Activated CD8-positive, alpha-beta T cell treated with anti-CD3 and anti-CD28 coated beads for 36 hours (primary cell): ENCODE measurements at regions not wholly inside any gene's neighbourhood (a gene's known extent, or its start where the extent isn't known, plus 50 kb on each side); places are given as distances from the start of the nearest gene placed in this dataset.

Source experiments
- ATAC-seq: fragments of 200-7000 bp; cut with Tn5 transposase; one replicate; pipeline ENCODE4 v1.10.0; 2021; ENCODE audit warnings: mild to moderate bottlenecking, moderate library complexity
- CTCF ChIA-PET: fragments of 350-600 bp; sonication (Branson Sonifier 250); formaldehyde crosslinking; loops from one replicate; lab custom pipeline; 2021; ENCODE audit warnings: antibody characterized with exemption; lab: Charles Lee
- POLR2A ChIA-PET: fragments of 350-600 bp; sonication (Branson Sonifier 250); formaldehyde crosslinking; loops from one replicate; lab custom pipeline; 2021; ENCODE audit warnings: antibody characterized with exemption; lab: Charles Lee
- DNase-seq: peaks from one replicate; pipeline ENCODE4 v3.0.0-alpha.2; 2020
- H3K27ac Mint-ChIP-seq: one replicate; pipeline ENCODE4 v1.8.0; 2021; ENCODE audit warnings: mild to moderate bottlenecking, mixed read lengths
- H3K27me3 Mint-ChIP-seq: one replicate; pipeline ENCODE4 v1.8.0; 2021; ENCODE audit warnings: mixed read lengths
- H3K36me3 Mint-ChIP-seq: one replicate; pipeline ENCODE4 v1.8.0; 2021; ENCODE audit warnings: low read depth, mixed read lengths
- H3K4me1 Mint-ChIP-seq: one replicate; pipeline ENCODE4 v1.8.0; 2021; ENCODE audit warnings: low read depth, mixed read lengths
- H3K4me3 Mint-ChIP-seq: one replicate; pipeline ENCODE4 v1.8.0; 2021; ENCODE audit warnings: mild to moderate bottlenecking, moderate library complexity, mixed read lengths
- H3K9me3 Mint-ChIP-seq: one replicate; pipeline ENCODE4 v1.8.0; 2021; ENCODE audit warnings: mixed read lengths
- CTCF ChIP-seq: fragments of 200-600 bp; IDR thresholded peaks from one replicate; pipeline ENCODE4 v1.8.0; 2022; ENCODE audit warnings: antibody characterized with exemption, mild to moderate bottlenecking
- intact Hi-C: fragments of 100-400 bp; cut with micrococcal nuclease; formaldehyde crosslinking; loops from one replicate; pipeline ENCODE4 v1.10.0; 2022

- H3K36me3 Mint-ChIP-seq, result no peaks in the 10 kb centered on the region
- no peak for TF ChIP-seq CTCF
- CTCF ChIA-PET, result no interaction called here
- no peak overlapping the region for H3K27ac Mint-ChIP-seq
- H3K4me3 Mint-ChIP-seq, result no peak overlapping the region
- no peaks in the 10 kb centered on the region for H3K27me3 Mint-ChIP-seq
- POLR2A ChIA-PET, result no interaction called here
- DNase-seq (no peak), ATAC-seq (no peak)
- H3K9me3 Mint-ChIP-seq, result peaks cover 3% of the 10 kb centered on the region
- H3K4me1 Mint-ChIP-seq, result no peaks in the 10 kb centered on the region
- intact Hi-C loops, result no loop called here
Measured at GRCh38 chr10:121084675-121085070, 233.5 kb downstream of the WDR11 start.

- Mint-ChIP-seq H3K27ac (no peak overlapping the region), H3K9me3 (peaks cover 3% of the 10 kb centered on the region), H3K4me3 (no peak overlapping the region), H3K27me3 (no peaks in the 10 kb centered on the region), H3K36me3 (no peaks in the 10 kb centered on the region), H3K4me1 (no peaks in the 10 kb centered on the region)
- no peak for DNase-seq
- POLR2A ChIA-PET, result no interaction called here
- no peak for TF ChIP-seq CTCF
- CTCF ChIA-PET, result no interaction called here
- intact Hi-C loops, result no loop called here
- no peak for ATAC-seq
Measured at GRCh38 chr10:121085367-121085766, 234.2 kb downstream of the WDR11 start.

- TF ChIP-seq CTCF, result no peak
- no peaks in the 10 kb centered on the region for H3K4me1 Mint-ChIP-seq
- peaks cover 3% of the 10 kb centered on the region for H3K9me3 Mint-ChIP-seq
- ChIA-PET CTCF (interaction anchor here (0.5 kb wide), 1 partner anchor 708 kb away, joined by 3 read pairs; no protein-coding TSS in a partner anchor), POLR2A (no interaction called here)
- ATAC-seq (no peak), DNase-seq (no peak)
- intact Hi-C loops, result no loop called here
- no peak overlapping the region for H3K27ac Mint-ChIP-seq
- H3K36me3 Mint-ChIP-seq, result no peaks in the 10 kb centered on the region
- no peaks in the 10 kb centered on the region for H3K27me3 Mint-ChIP-seq
- no peak overlapping the region for H3K4me3 Mint-ChIP-seq
Measured at GRCh38 chr10:121087129-121087528, 236.0 kb downstream of the WDR11 start.

- ATAC-seq, result no peak
- CTCF ChIA-PET, result interaction anchor here (0.5 kb wide), 1 partner anchor 708 kb away, joined by 3 read pairs; no protein-coding TSS in a partner anchor
- no peak for TF ChIP-seq CTCF
Measured at GRCh38 chr10:121087688-121088087, 236.5 kb downstream of the WDR11 start.

GRCh38 chr10:121088524-121088923 is 237.4 kb downstream of the WDR11 start:
- intact Hi-C loops, result no loop called here
- ChIA-PET POLR2A (no interaction called here), CTCF (no interaction called here)
- H3K9me3 Mint-ChIP-seq, result peaks cover 3% of the 10 kb centered on the region
- no peak for DNase-seq
- H3K36me3 Mint-ChIP-seq, result no peaks in the 10 kb centered on the region
- ATAC-seq, result no peak
- H3K4me1 Mint-ChIP-seq, result no peaks in the 10 kb centered on the region
- H3K27me3 Mint-ChIP-seq, result no peaks in the 10 kb centered on the region
- no peak overlapping the region for H3K27ac Mint-ChIP-seq
- TF ChIP-seq CTCF, result no peak
- H3K4me3 Mint-ChIP-seq, result no peak overlapping the region

More at GRCh38 chr10:121087688-121088087, 236.5 kb downstream of the WDR11 start:
- Mint-ChIP-seq H3K36me3 (no peaks in the 10 kb centered on the region), H3K27ac (no peak overlapping the region), H3K4me3 (no peak overlapping the region), H3K4me1 (no peaks in the 10 kb centered on the region), H3K9me3 (peaks cover 3% of the 10 kb centered on the region), H3K27me3 (no peaks in the 10 kb centered on the region)
- no peak for DNase-seq
- POLR2A ChIA-PET, result no interaction called here
- intact Hi-C loops, result no loop called here
